Nephron (organoid): ENCODE measurements at regions not wholly inside any gene's neighbourhood (a gene's known extent, or its start where the extent isn't known, plus 50 kb on each side); places are given as distances from the start of the nearest gene placed in this dataset.

ENCODE experiments used
- H3K27ac Mint-ChIP-seq, 3 experiments: 2 replicates each; pipeline ENCODE4 v1.8.0; 2020; ENCODE audit warnings: mixed read lengths in 3 of 3, mild to moderate bottlenecking in 2 of 3, moderate library complexity in 1 of 3
- H3K27me3 Mint-ChIP-seq: 2 replicates; pipeline ENCODE4 v1.8.0; 2021; ENCODE audit warnings: low read depth, mild to moderate bottlenecking, moderate library complexity, mixed read lengths
- H3K36me3 Mint-ChIP-seq: 2 replicates; pipeline ENCODE4 v1.8.0; 2020; ENCODE audit warnings: low read depth, mixed read lengths
- H3K4me1 Mint-ChIP-seq: 2 replicates; pipeline ENCODE4 v1.8.0; 2020; ENCODE audit warnings: mixed read lengths
- H3K4me3 Mint-ChIP-seq, 3 experiments: 2 replicates each; pipeline ENCODE4 v1.8.0; 2020; ENCODE audit warnings: mild to moderate bottlenecking in 3 of 3, mixed read lengths in 3 of 3, moderate library complexity in 2 of 3
- H3K9me3 Mint-ChIP-seq: 2 replicates; pipeline ENCODE4 v1.8.0; 2020; ENCODE audit warnings: mixed read lengths
- CTCF ChIP-seq, 3 experiments: fragments of 200-600 bp; sonication (generic); IDR thresholded peaks; one replicate each; pipeline ENCODE4 v1.5.0; 2021; ENCODE audit warnings: antibody characterized with exemption in 3 of 3; ENCODE audit not compliant: unreplicated experiment in 3 of 3

- no peaks in the 10 kb centered on the region for H3K27me3 Mint-ChIP-seq
- no peak for TF ChIP-seq CTCF (IDR thresholded peaks at IDR 0.05; ENCODE audit: unreplicated experiment in 3 of 3)
- no peak overlapping the region for H3K4me3 Mint-ChIP-seq
- no peak overlapping the region for H3K27ac Mint-ChIP-seq
- no peaks in the 10 kb centered on the region for H3K9me3 Mint-ChIP-seq
- no peaks in the 10 kb centered on the region for H3K36me3 Mint-ChIP-seq
- H3K4me1 Mint-ChIP-seq, result no peaks in the 10 kb centered on the region
Measured at GRCh38 chr14:49463146-49463545, 123.0 kb downstream of the RPS29 start.

- H3K4me3 Mint-ChIP-seq, result no peak overlapping the region
- peak; percentile 52 to 71 (median 55) for TF ChIP-seq CTCF (IDR thresholded peaks at IDR 0.05; ENCODE audit: unreplicated experiment in 3 of 3)
Measured at GRCh38 chr14:49461529-49462401, 124.4 kb downstream of the RPS29 start.

GRCh38 chr14:49460662-49461061, 125.5 kb downstream of the RPS29 start:
- no peak overlapping the region for H3K4me3 Mint-ChIP-seq
- H3K27ac Mint-ChIP-seq, result no peak overlapping the region
- no peaks in the 10 kb centered on the region for H3K9me3 Mint-ChIP-seq
- no peaks in the 10 kb centered on the region for H3K36me3 Mint-ChIP-seq
- no peak for TF ChIP-seq CTCF (IDR thresholded peaks at IDR 0.05; ENCODE audit: unreplicated experiment in 3 of 3)
- H3K4me1 Mint-ChIP-seq, result no peaks in the 10 kb centered on the region
- H3K27me3 Mint-ChIP-seq, result no peaks in the 10 kb centered on the region

More at GRCh38 chr14:49461529-49462401, 124.4 kb downstream of the RPS29 start:
- no peaks in the 10 kb centered on the region for H3K36me3 Mint-ChIP-seq
- no peaks in the 10 kb centered on the region for H3K9me3 Mint-ChIP-seq
- H3K27me3 Mint-ChIP-seq, result no peaks in the 10 kb centered on the region
- no peak overlapping the region for H3K27ac Mint-ChIP-seq
- H3K4me1 Mint-ChIP-seq, result no peaks in the 10 kb centered on the region

GRCh38 chr14:49456589-49456988, 129.6 kb downstream of the RPS29 start:
- Mint-ChIP-seq H3K36me3 (no peaks in the 10 kb centered on the region), H3K4me3 (no peak overlapping the region), H3K4me1 (no peaks in the 10 kb centered on the region), H3K9me3 (no peaks in the 10 kb centered on the region), H3K27ac (no peak overlapping the region), H3K27me3 (no peaks in the 10 kb centered on the region)
- no peak for TF ChIP-seq CTCF (IDR thresholded peaks at IDR 0.05; ENCODE audit: unreplicated experiment in 3 of 3)

GRCh38 chr14:49451938-49452337, 134.2 kb downstream of the RPS29 start:
- no peak for TF ChIP-seq CTCF (IDR thresholded peaks at IDR 0.05; ENCODE audit: unreplicated experiment in 3 of 3)
- peaks cover 9% of the 10 kb centered on the region for H3K9me3 Mint-ChIP-seq
- no peak overlapping the region for H3K27ac Mint-ChIP-seq
- H3K4me1 Mint-ChIP-seq, result no peaks in the 10 kb centered on the region
- no peaks in the 10 kb centered on the region for H3K27me3 Mint-ChIP-seq
- no peaks in the 10 kb centered on the region for H3K36me3 Mint-ChIP-seq
- no peak overlapping the region for H3K4me3 Mint-ChIP-seq

- no peak overlapping the region for H3K27ac Mint-ChIP-seq
- TF ChIP-seq CTCF (IDR thresholded peaks at IDR 0.05; ENCODE audit: unreplicated experiment in 3 of 3), result no peak
- no peaks in the 10 kb centered on the region for H3K36me3 Mint-ChIP-seq
- H3K9me3 Mint-ChIP-seq, result peaks cover 9% of the 10 kb centered on the region
- no peak overlapping the region for H3K4me3 Mint-ChIP-seq
- no peaks in the 10 kb centered on the region for H3K4me1 Mint-ChIP-seq
- no peaks in the 10 kb centered on the region for H3K27me3 Mint-ChIP-seq
Measured at GRCh38 chr14:49449749-49450148, 136.4 kb downstream of the RPS29 start.
